ENCODE measurements at regions not wholly inside any gene's neighbourhood (a gene's known extent, or its start where the extent isn't known, plus 50 kb on each side); places are given as distances from the start of the nearest gene placed in this dataset.

DNA sequence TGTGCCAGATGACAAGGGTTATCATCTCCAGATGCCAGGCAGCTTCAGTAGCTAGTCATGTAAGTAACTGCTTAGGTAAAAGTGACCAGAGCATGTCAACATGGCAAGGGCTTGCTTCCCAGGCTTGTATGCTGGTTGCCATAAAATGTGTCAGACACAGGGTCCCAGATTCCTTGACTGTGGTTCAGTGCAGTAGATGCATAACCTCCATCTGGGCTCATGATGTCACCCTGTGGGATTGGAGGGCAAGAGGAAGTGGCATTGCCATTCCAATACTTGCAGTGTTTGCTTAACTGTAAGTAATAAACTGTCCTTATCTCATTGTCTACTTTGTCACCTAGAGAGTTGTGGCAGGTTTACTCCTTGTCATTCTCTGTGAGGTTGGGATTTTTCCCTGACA lies 226.8 kb downstream of the PCDH17 start:
- Histone ChIP-seq H3K27ac (no peak overlapping the region), H3K36me3 (ENCODE audit: insufficient read depth in 1 of 2, low read depth in 1 of 2) (no peaks in the 10 kb centered on the region), H3K4me1 (no peaks in the 10 kb centered on the region), H3K9me3 (no peaks in the 10 kb centered on the region), H3K27me3 (ENCODE audit: insufficient read depth in 3 of 3, low read length in 2 of 3) (no peaks in the 10 kb centered on the region), H3K4me3 (no peak overlapping the region)
- intact Hi-C loops (cut with DNase I) = no loop called here
- ATAC-seq = no peak
- DNase-seq = no peak
- TF ChIP-seq, protein P1, sequence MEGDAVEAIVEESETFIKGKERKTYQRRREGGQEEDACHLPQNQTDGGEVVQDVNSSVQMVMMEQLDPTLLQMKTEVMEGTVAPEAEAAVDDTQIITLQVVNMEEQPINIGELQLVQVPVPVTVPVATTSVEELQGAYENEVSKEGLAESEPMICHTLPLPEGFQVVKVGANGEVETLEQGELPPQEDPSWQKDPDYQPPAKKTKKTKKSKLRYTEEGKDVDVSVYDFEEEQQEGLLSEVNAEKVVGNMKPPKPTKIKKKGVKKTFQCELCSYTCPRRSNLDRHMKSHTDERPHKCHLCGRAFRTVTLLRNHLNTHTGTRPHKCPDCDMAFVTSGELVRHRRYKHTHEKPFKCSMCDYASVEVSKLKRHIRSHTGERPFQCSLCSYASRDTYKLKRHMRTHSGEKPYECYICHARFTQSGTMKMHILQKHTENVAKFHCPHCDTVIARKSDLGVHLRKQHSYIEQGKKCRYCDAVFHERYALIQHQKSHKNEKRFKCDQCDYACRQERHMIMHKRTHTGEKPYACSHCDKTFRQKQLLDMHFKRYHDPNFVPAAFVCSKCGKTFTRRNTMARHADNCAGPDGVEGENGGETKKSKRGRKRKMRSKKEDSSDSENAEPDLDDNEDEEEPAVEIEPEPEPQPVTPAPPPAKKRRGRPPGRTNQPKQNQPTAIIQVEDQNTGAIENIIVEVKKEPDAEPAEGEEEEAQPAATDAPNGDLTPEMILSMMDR (IDR thresholded peaks at IDR 0.05) = no peak

DNA sequence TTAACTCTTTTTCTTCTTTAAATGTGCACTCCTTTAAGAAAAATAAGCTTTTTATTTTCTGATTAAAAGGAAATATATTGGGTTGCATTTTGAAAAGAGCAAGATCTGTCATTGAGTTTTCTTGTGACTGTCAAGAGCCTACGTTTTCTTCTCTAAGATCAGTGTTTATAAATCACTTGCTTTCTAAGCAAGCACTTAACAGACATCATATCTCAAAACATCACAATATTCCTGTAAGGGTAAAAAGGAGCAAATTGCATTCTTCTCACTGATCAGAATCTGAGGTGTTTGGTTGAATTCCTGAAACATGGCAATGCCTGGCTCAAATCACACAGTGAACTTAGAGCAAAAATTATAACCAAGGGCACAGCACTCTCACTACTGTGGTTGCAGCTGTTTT lies 231.3 kb downstream of the PCDH17 start:
- ATAC-seq = no peak
- 75 to 84% (median 77%) methylated on average over 1 of the region's 1 CpG for WGBS, 3 donors
- no peak overlapping the region for H3K4me3 ChIP-seq

DNA sequence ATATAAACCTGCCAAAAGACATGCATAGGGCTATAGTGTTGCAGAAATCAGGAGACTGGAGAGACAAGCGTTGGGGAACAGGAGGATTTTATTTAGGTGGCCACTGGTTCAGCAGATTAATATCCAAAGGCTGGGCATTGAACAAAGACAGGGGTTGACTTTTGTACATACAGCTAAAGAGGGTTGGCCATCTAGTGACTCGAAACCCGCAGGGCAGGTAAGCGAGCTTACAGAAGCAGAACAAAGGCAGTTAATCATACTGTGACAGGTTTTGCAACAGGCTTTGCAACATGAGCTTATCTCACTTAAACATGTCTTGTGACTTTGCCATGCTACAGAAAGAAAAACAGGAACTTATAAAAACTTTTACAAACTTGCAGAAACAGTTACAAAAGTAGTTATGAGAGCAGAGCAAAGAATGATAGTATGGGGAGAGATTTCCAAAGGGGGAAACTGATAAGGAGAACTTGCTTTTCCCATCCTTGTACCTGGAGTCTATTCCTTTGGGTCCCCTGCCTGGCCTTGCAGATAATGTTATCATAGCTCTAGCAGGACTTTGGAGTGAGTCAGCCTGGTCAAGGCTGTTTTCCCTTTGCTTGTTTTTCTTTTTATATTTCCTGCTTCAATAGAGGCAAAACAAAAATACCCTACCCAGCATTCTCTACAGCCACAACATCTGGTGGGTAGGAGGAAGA lies 234.2 kb downstream of the PCDH17 start:
- H3K9me3 ChIP-seq = no peaks in the 10 kb centered on the region
- no peaks in the 10 kb centered on the region for H3K36me3 ChIP-seq (ENCODE audit: insufficient read depth in 1 of 2, low read depth in 1 of 2)
- H3K27ac ChIP-seq = no peak overlapping the region
- H3K27me3 ChIP-seq (ENCODE audit: insufficient read depth in 3 of 3, low read length in 2 of 3) = no peaks in the 10 kb centered on the region
- H3K4me1 ChIP-seq = no peaks in the 10 kb centered on the region
- intact Hi-C loops (cut with DNase I) = no loop called here
- WGBS, 3 donors = 80 to 89% (median 86%) methylated on average over 4 of the region's 4 CpGs
- ATAC-seq (no peak), DNase-seq (no peak)
- H3K4me3 ChIP-seq = no peak overlapping the region
- TF ChIP-seq, protein P1 (IDR thresholded peaks at IDR 0.05) = no peak

More for the DNA sequence above, 231.3 kb downstream of the PCDH17 start:
- intact Hi-C loops (cut with DNase I) = loop anchor here in 1 of 2 donors (5.0 kb wide), 1 partner anchor 236 kb away; no protein-coding TSS in a partner anchor
- Histone ChIP-seq H3K36me3 (ENCODE audit: insufficient read depth in 1 of 2, low read depth in 1 of 2) (no peaks in the 10 kb centered on the region), H3K4me1 (no peaks in the 10 kb centered on the region), H3K27me3 (ENCODE audit: insufficient read depth in 3 of 3, low read length in 2 of 3) (no peaks in the 10 kb centered on the region), H3K9me3 (no peaks in the 10 kb centered on the region), H3K27ac (no peak overlapping the region)
- DNase-seq = no peak
- TF ChIP-seq, protein P1 (IDR thresholded peaks at IDR 0.05) = no peak

DNA sequence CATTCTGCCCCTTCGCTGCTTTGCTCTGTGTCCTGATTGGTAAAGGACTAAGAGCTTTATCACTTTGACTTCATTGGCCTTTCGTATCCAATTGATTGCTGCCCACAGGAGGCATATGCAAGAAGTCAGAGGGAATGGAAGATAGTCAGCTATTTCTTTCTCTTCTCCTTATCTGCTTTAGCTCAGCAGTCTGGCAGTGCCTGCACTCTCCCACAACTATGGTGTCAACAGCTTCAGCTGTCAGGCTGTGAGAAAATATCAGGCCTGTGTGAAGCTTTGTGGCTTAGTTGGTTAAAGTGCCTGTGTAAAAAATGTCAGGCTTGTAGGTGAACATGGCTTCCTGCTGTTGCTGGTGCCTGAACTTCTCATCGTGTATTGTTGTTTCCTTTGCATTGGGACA lies 243.0 kb downstream of the PCDH17 start:
- TF ChIP-seq, protein P1 (IDR thresholded peaks at IDR 0.05) = no peak
- no peak overlapping the region for H3K27ac ChIP-seq
- no peaks in the 10 kb centered on the region for H3K9me3 ChIP-seq
- H3K4me3 ChIP-seq = no peak overlapping the region
- intact Hi-C loops (cut with DNase I) = no loop called here
- no peak for DNase-seq
- H3K36me3 ChIP-seq (ENCODE audit: insufficient read depth in 1 of 2, low read depth in 1 of 2) = no peaks in the 10 kb centered on the region
- no peak for ATAC-seq
- 77 to 90% (median 89%) methylated on average over 3 of the region's 3 CpGs for WGBS, 3 donors
- H3K4me1 ChIP-seq = no peaks in the 10 kb centered on the region
- H3K27me3 ChIP-seq (ENCODE audit: insufficient read depth in 3 of 3, low read length in 2 of 3) = no peaks in the 10 kb centered on the region

DNA sequence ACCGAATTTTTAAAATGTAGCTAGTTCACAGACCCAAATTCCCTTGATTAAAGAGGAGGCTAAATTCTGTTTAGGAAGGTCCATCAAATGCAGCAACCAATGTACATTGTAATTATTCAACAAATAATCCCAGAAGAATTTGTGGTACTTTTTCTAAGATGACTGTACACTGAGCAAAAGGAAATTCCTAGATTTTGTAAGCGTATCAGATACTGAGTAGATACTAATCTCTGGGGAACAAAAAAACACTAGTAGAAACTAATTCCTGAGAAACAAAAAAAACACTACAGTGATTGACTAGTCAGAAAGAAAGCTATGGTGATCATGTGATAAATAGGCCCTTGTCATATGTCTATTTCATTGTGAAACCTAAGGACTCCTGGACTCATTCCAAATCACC lies 246.1 kb downstream of the PCDH17 start:
- Histone ChIP-seq H3K27me3 (ENCODE audit: insufficient read depth in 3 of 3, low read length in 2 of 3) (no peaks in the 10 kb centered on the region), H3K27ac (no peak overlapping the region), H3K9me3 (no peaks in the 10 kb centered on the region), H3K4me1 (no peaks in the 10 kb centered on the region), H3K36me3 (ENCODE audit: insufficient read depth in 1 of 2, low read depth in 1 of 2) (no peaks in the 10 kb centered on the region), H3K4me3 (no peak overlapping the region)
- 85 to 88% (median 87%) methylated on average over 2 of the region's 2 CpGs for WGBS, 3 donors
- ATAC-seq (no peak), DNase-seq (no peak)
- TF ChIP-seq, protein P1 (IDR thresholded peaks at IDR 0.05) = no peak
- intact Hi-C loops (cut with DNase I) = no loop called here

Measured in psoas muscle (tissue), 7 donors.